GM21528 (cell line): ENCODE measurements at regions not wholly inside any gene's neighbourhood (a gene's known extent, or its start where the extent isn't known, plus 50 kb on each side); places are given as distances from the start of the nearest gene placed in this dataset.

ENCODE experiments used
- ATAC-seq: cut with Tn5 transposase; IDR thresholded peaks from one replicate; pipeline ENCODE4 v1.9.1; 2021; ENCODE audit warnings: mild to moderate bottlenecking, moderate library complexity; ENCODE audit not compliant: unreplicated experiment, low FRiP score

GRCh38 chr2:219944866-219945265 lies 317.4 kb downstream of the SLC4A3 start:
- ATAC-seq: no peak

DNA sequence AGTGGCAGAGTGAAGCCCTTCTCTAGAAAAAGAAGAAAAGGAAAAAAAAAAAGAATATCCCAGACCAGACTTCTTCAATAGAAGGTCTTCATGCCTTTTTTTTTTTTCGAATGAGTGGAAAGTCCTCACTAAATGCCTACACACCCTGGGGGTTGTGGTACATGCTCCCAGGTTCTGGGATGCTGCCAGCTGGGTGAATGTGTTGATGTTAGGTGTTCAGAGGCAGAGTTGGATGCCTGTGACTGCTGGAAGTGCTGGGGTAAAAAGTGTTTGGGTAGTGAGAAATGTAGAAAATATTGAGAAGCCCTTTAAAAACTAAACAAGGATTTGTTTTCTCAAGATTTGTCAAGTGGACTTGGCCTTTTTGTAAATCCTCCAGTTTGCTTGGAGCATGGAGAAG lies 318.6 kb downstream of the SLC4A3 start:
- ATAC-seq: no peak

- ATAC-seq: no peak
Measured at GRCh38 chr2:219946529-219946928, 319.1 kb downstream of the SLC4A3 start.

- ATAC-seq: no peak
Measured at GRCh38 chr2:219947575-219947974, 320.1 kb downstream of the SLC4A3 start.

GRCh38 chr2:219949053-219949452 lies 321.6 kb downstream of the SLC4A3 start:
- ATAC-seq: no peak

DNA sequence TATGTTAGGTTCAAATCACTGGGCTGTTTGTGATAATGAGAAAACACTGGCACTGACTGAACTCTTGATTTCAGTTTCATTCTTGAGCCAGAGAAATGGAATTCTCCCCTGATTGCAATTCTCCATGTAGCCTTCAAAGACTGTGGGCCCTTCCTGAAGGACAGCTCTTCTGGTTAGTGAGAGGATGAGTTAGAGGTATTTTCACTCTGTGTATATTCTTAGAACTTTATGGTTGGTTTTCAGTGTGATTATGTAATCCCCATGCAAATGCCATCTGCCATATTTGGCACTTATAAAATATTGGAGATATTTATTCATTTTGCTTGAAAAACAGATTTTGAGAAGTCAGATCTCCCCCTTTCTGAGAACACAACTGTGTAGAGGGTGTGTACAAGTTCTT lies 323.7 kb downstream of the SLC4A3 start:
- no peak for ATAC-seq

GRCh38 chr2:219954331-219954730 lies 326.9 kb downstream of the SLC4A3 start:
- ATAC-seq: no peak

- no peak for ATAC-seq
Measured at GRCh38 chr2:219957820-219958219, 330.4 kb downstream of the SLC4A3 start.

DNA sequence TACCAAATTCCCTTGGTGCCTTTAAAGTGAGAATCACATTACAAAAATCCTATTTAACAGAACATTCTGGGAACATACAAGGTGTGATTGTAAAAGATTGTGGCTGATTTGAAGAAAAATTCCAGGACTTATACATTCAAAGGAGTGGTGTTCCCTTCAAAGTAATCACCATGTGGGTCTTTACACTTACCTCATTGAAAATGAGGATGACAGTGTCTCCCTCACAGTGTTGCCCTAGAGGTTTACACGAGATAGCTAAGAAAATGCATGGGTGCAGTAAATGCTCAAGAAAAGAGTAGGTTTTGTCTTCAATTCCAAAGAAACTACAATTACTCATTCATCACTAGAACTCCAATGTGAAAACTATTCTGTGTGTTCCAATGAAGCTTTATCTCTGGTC lies 331.5 kb downstream of the SLC4A3 start:
- no peak for ATAC-seq

- no peak for ATAC-seq
Measured at GRCh38 chr2:219959471-219959870, 332.0 kb downstream of the SLC4A3 start.

GRCh38 chr2:219961947-219962498 lies 334.6 kb downstream of the SLC4A3 start:
- no peak for ATAC-seq

DNA sequence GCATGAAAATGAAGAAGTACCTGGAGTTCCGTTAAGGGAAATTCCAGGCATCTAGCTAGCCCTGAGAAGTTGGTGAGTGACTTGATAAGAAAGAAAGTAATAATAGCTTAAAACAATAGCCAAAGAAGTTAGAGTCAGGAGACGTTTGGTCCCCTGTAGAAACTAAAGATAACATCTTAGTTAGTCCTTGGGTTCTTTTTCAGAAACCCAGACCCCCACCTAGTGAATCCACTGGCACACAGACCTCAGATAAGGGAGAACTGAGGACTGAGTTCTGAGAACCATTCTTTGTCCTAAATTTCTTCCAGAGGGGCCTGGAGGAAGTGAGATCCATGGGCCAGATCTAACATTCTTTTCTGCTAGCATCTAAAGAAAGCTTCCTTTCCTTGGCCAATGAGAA lies 335.4 kb downstream of the SLC4A3 start:
- ATAC-seq: no peak

- no peak for ATAC-seq
Measured at GRCh38 chr2:219965287-219966194, 338.1 kb downstream of the SLC4A3 start.

DNA sequence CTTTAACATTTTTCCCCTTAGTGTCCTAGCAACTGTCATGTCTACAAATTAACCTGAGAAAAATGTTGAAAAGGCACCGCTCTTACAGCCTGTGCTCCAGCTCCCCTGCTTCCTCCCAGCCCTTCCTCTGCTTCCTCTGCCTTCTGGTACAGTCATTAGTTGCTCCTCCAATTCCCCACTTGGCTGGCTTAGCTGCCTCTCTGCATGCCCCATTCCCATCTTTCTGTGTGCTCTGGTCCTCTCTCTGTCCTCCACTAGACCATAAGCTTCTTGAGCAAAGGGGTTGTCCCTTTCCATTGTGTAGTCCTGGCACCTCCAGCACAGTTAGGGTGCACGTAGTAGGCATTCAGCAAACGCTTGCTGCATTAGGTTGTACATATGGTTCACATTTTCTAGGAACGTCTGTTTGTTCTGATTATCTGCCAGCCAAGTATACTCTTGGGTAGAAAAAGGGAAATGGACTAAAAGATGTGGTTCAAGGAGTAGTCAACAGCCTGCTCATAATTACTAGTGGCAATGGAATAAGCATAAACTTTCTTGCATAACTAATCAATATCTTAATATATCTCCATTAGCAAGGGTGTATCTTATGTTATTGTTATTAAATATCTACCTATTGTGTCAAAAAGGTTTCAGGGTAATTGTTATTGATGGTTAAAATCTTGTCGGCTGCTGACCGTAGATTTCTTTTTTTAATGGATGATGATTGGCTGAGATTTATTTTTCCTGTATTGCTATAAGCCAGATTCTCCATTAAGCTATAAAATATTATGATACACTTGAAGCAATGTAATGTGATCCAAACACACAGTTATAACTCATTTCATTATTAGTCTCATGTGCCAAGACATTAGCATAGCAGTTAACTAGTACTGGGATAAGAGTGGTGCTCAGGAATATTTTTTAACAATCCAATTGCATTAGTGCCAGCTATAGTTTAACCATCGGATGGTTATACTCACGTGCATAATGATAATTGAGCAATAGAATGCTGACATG lies 340.1 kb downstream of the SLC4A3 start:
- no peak for ATAC-seq

DNA sequence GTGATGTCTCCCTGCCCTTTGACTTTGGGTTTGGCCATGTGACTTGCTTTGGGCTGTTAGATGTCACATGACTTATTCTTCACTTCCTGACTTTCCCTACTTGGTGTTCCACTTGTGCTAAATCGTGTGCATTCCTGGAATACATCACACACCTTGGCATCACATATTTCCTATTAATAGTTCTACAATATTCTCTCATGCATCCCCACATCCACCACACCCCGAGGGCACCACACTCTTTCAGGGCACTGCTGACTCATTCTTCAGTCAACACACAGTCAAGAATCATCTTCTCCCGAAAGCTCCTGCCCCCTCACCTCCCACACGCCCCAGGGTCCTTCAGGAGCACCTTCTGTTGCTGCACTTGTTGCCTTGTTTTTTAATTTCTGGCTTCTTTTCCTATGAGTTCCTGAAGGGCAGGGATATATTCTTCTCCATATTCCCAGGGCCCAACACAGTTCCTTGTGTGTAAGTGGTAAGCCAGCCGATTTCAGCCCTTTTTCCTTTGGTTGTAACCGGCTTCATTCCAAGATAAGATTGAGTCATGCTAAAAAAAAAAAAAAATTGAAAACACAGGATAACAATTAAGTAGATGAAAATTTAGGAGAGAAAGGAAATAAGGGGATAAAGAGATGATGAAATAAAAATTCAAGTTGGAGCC lies 341.4 kb downstream of the SLC4A3 start:
- ATAC-seq: no peak

DNA sequence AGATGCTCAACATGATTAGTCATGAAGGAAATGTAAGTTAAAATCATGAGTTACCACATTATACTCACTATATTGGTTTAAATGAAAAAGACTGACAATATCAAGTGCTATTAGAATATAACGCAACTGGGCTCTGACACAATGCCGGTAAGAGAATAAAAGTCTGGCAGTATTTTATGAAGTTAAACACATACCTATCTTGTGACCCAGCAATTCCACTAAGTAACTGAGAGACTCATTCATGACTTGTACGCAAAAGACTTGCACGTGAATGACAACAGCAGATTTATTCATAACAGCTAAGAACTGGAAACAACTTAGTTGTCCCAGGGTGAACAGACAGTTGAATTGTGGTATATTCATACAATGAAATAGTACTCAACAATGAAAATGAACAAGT lies 342.1 kb downstream of the SLC4A3 start:
- ATAC-seq: no peak

- ATAC-seq: no peak
Measured at GRCh38 chr2:219973136-219973535, 345.7 kb downstream of the SLC4A3 start.

GRCh38 chr2:219976871-219977270 lies 349.4 kb downstream of the SLC4A3 start:
- ATAC-seq: no peak

GRCh38 chr2:219980638-219981037 lies 353.2 kb downstream of the SLC4A3 start:
- ATAC-seq: no peak

GRCh38 chr2:219983836-219984235 lies 356.4 kb downstream of the SLC4A3 start:
- no peak for ATAC-seq
